DOHH2 (cell line): ENCODE measurements at regions not wholly inside any gene's neighbourhood (a gene's known extent, or its start where the extent isn't known, plus 50 kb on each side); places are given as distances from the start of the nearest gene placed in this dataset.

ENCODE experiments used
- H3F3A ChIP-seq: fragments of 200-600 bp; sonication (generic), shearing (Covaris generic); 2 replicates; pipeline ENCODE4 v1.6.0; 2016; ENCODE audit warnings: antibody characterized with exemption, mild to moderate bottlenecking; ENCODE audit not compliant: control insufficient read depth, insufficient read depth
- H3K27ac ChIP-seq: fragments of 200-600 bp; sonication (generic); 2 replicates; pipeline ENCODE4 v1.5.1; 2014; ENCODE audit warnings: low read depth, mild to moderate bottlenecking, low read length, moderate library complexity
- H3K27me3 ChIP-seq: fragments of 200-600 bp; sonication (generic); 2 replicates; pipeline ENCODE4 v1.6.1; 2014; ENCODE audit warnings: mild to moderate bottlenecking, low read length, mixed read lengths; ENCODE audit not compliant: control insufficient read depth
- H3K36me3 ChIP-seq: fragments of 200-600 bp; sonication (generic); 2 replicates; pipeline ENCODE4 v1.6.1; 2014; ENCODE audit warnings: mild to moderate bottlenecking, low read length, moderate library complexity, mixed read lengths; ENCODE audit not compliant: control insufficient read depth
- H3K4me1 ChIP-seq: fragments of 200-600 bp; sonication (generic); 2 replicates; pipeline ENCODE4 v1.6.1; 2014; ENCODE audit warnings: mild to moderate bottlenecking, low read length, mixed read lengths; ENCODE audit not compliant: control insufficient read depth
- H3K4me2 ChIP-seq: fragments of 200-600 bp; sonication (generic); 2 replicates; pipeline ENCODE4 v1.6.0; 2014; ENCODE audit warnings: mild to moderate bottlenecking, low read length, moderate library complexity
- H3K4me3 ChIP-seq: fragments of 200-600 bp; sonication (generic); 2 replicates; pipeline ENCODE4 v1.5.1; 2014; ENCODE audit warnings: mild to moderate bottlenecking, low read length, mixed read lengths
- H3K79me2 ChIP-seq: fragments of 200-600 bp; sonication (generic); 2 replicates; pipeline ENCODE4 v1.6.1; 2014; ENCODE audit warnings: mild to moderate bottlenecking, low read length, mixed read lengths; ENCODE audit not compliant: control insufficient read depth
- H3K9me2 ChIP-seq: fragments of 200-600 bp; sonication (generic); replicated peaks from 2 replicates; pipeline ENCODE4 v1.6.1; 2014; ENCODE audit warnings: mild to moderate bottlenecking, low read length, mixed read lengths; ENCODE audit not compliant: control insufficient read depth
- H3K9me3 ChIP-seq: fragments of 200-600 bp; sonication (generic); 2 replicates; pipeline ENCODE4 v1.6.1; 2014; ENCODE audit warnings: antibody characterized with exemption, low read length, mixed read lengths; ENCODE audit not compliant: control insufficient read depth, insufficient read depth
- H4K20me1 ChIP-seq: fragments of 200-600 bp; sonication (generic); 2 replicates; pipeline ENCODE4 v1.6.0; 2014; ENCODE audit warnings: low read depth, mild to moderate bottlenecking, antibody characterized with exemption, low read length, moderate library complexity; ENCODE audit not compliant: control insufficient read depth, insufficient read depth
- CTCF ChIP-seq: fragments of 200-600 bp; sonication (generic); IDR thresholded peaks from one replicate; pipeline ENCODE4 v1.5.1; 2014; ENCODE audit warnings: antibody characterized with exemption, mild to moderate bottlenecking, low read depth, low read length; ENCODE audit not compliant: poor library complexity, severe bottlenecking
- EZH2phosphoT487 ChIP-seq: fragments of 200-600 bp; sonication (generic); IDR thresholded peaks from 2 replicates; pipeline ENCODE4 v1.6.1; 2017; ENCODE audit warnings: borderline replicate concordance, mild to moderate bottlenecking, antibody characterized with exemption, low read length, moderate library complexity, mixed read lengths

- H3F3A ChIP-seq = no peaks in the 10 kb centered on the region
- H3K4me2 ChIP-seq = no peak overlapping the region
- no peaks in the 10 kb centered on the region for H3K4me1 ChIP-seq
- no peaks in the 10 kb centered on the region for H3K79me2 ChIP-seq
- H4K20me1 ChIP-seq = no peaks in the 10 kb centered on the region
- no peaks in the 10 kb centered on the region for H3K27me3 ChIP-seq
- H3K9me2 ChIP-seq = no peaks in the 10 kb centered on the region
- 0 out of 2 replicates have a peak, but pooled peaks cover under 1% of the 10 kb centered on the region for H3K9me3 ChIP-seq
- H3K36me3 ChIP-seq = no peaks in the 10 kb centered on the region
- no peak overlapping the region for H3K4me3 ChIP-seq
- TF ChIP-seq CTCF (no peak), EZH2phosphoT487 (no peak)
- no peak overlapping the region for H3K27ac ChIP-seq
Observed at GRCh38 chr20:60990061-60990460, 262.0 kb upstream of the CDH4 start.

- H3K4me3 ChIP-seq = no peak overlapping the region
- no peaks in the 10 kb centered on the region for H3K79me2 ChIP-seq
- H3K27ac ChIP-seq = no peak overlapping the region
- H3K36me3 ChIP-seq = no peaks in the 10 kb centered on the region
- TF ChIP-seq CTCF (no peak), EZH2phosphoT487 (no peak)
- H3K27me3 ChIP-seq = no peaks in the 10 kb centered on the region
- no peaks in the 10 kb centered on the region for H3F3A ChIP-seq
- H4K20me1 ChIP-seq = no peaks in the 10 kb centered on the region
- H3K9me2 ChIP-seq = no peaks in the 10 kb centered on the region
- no peak overlapping the region for H3K4me2 ChIP-seq
- H3K4me1 ChIP-seq = no peaks in the 10 kb centered on the region
- no peaks in the 10 kb centered on the region for H3K9me3 ChIP-seq
Observed at GRCh38 chr20:60990643-60991042, 261.4 kb upstream of the CDH4 start.

- H3K9me2 ChIP-seq = no peaks in the 10 kb centered on the region
- H3K4me3 ChIP-seq = no peak overlapping the region
- no peaks in the 10 kb centered on the region for H3K36me3 ChIP-seq
- H3K9me3 ChIP-seq = no peaks in the 10 kb centered on the region
- no peaks in the 10 kb centered on the region for H4K20me1 ChIP-seq
- no peaks in the 10 kb centered on the region for H3F3A ChIP-seq
- no peaks in the 10 kb centered on the region for H3K79me2 ChIP-seq
- no peak overlapping the region for H3K4me2 ChIP-seq
- TF ChIP-seq CTCF (no peak), EZH2phosphoT487 (no peak)
- no peaks in the 10 kb centered on the region for H3K4me1 ChIP-seq
- H3K27me3 ChIP-seq = no peaks in the 10 kb centered on the region
- H3K27ac ChIP-seq = no peak overlapping the region
Observed at GRCh38 chr20:60993433-60994044, 258.5 kb upstream of the CDH4 start.
